ENCODE measurements at regions not wholly inside any gene's neighbourhood (a gene's known extent, or its start where the extent isn't known, plus 50 kb on each side); places are given as distances from the start of the nearest gene placed in this dataset.

- Histone ChIP-seq H3K36me3 (no peaks in the 10 kb centered on the region), H3K4me1 (no peaks in the 10 kb centered on the region), H3K4me3 (ENCODE audit: low read depth, low read length) (no peak overlapping the region), H3K27me3 (no peaks in the 10 kb centered on the region), H3K9me3 (no peaks in the 10 kb centered on the region)
- no peak for DNase-seq
- TF ChIP-seq CTCF (IDR thresholded peaks at IDR 0.05; ENCODE audit: low read depth, low read length), result no peak
These were observed 85.3 kb upstream of the CRBN start for GRCh38 chr3:3264796-3265195.

GRCh38 chr3:3260870-3261269 lies 81.4 kb upstream of the CRBN start:
- no peak for DNase-seq
- no peak for TF ChIP-seq CTCF (IDR thresholded peaks at IDR 0.05; ENCODE audit: low read depth, low read length)
- Histone ChIP-seq H3K36me3 (no peaks in the 10 kb centered on the region), H3K4me1 (no peaks in the 10 kb centered on the region), H3K4me3 (ENCODE audit: low read depth, low read length) (no peak overlapping the region), H3K27me3 (no peaks in the 10 kb centered on the region), H3K9me3 (no peaks in the 10 kb centered on the region)

GRCh38 chr3:3259181-3259580 lies 79.7 kb upstream of the CRBN start:
- H3K27me3 ChIP-seq, result no peaks in the 10 kb centered on the region
- no peaks in the 10 kb centered on the region for H3K4me1 ChIP-seq
- no peak overlapping the region for H3K4me3 ChIP-seq (ENCODE audit: low read depth, low read length)
- no peak for TF ChIP-seq CTCF (IDR thresholded peaks at IDR 0.05; ENCODE audit: low read depth, low read length)
- no peaks in the 10 kb centered on the region for H3K36me3 ChIP-seq
- no peaks in the 10 kb centered on the region for H3K9me3 ChIP-seq
- no peak for DNase-seq

- H3K27me3 ChIP-seq, result no peaks in the 10 kb centered on the region
- H3K36me3 ChIP-seq, result no peaks in the 10 kb centered on the region
- no peaks in the 10 kb centered on the region for H3K9me3 ChIP-seq
- no peak for TF ChIP-seq CTCF (IDR thresholded peaks at IDR 0.05; ENCODE audit: low read depth, low read length)
- no peak overlapping the region for H3K4me3 ChIP-seq (ENCODE audit: low read depth, low read length)
- no peaks in the 10 kb centered on the region for H3K4me1 ChIP-seq
- DNase-seq, result no peak
These were observed 78.8 kb upstream of the CRBN start for GRCh38 chr3:3258281-3258680.

- Histone ChIP-seq H3K4me1 (no peaks in the 10 kb centered on the region), H3K36me3 (no peaks in the 10 kb centered on the region), H3K4me3 (ENCODE audit: low read depth, low read length) (no peak overlapping the region), H3K27me3 (no peaks in the 10 kb centered on the region), H3K9me3 (no peaks in the 10 kb centered on the region)
- no peak for DNase-seq
- TF ChIP-seq CTCF (IDR thresholded peaks at IDR 0.05; ENCODE audit: low read depth, low read length), result no peak
These were observed 62.1 kb upstream of the CRBN start for GRCh38 chr3:3241596-3241995.

- TF ChIP-seq CTCF (IDR thresholded peaks at IDR 0.05; ENCODE audit: low read depth, low read length), result no peak
- no peak for DNase-seq
- no peaks in the 10 kb centered on the region for H3K4me1 ChIP-seq
These were observed 61.5 kb upstream of the CRBN start for GRCh38 chr3:3240986-3241385.

More at GRCh38 chr3:3240986-3241385, 61.5 kb upstream of the CRBN start:
- Histone ChIP-seq H3K27me3 (no peaks in the 10 kb centered on the region), H3K9me3 (no peaks in the 10 kb centered on the region), H3K4me3 (ENCODE audit: low read depth, low read length) (no peak overlapping the region), H3K36me3 (no peaks in the 10 kb centered on the region)
